KMS-11 (cell line): ENCODE measurements at regions not wholly inside any gene's neighbourhood (a gene's known extent, or its start where the extent isn't known, plus 50 kb on each side); places are given as distances from the start of the nearest gene placed in this dataset.

Source experiments
- H2AFZ ChIP-seq: fragments of 200-600 bp; sonication (generic); 2 replicates; pipeline ENCODE4 v1.6.1; 2016; ENCODE audit warnings: antibody characterized with exemption, mixed run types, low read depth
- H3K27ac ChIP-seq: fragments of 200-600 bp; sonication (generic); 2 replicates; pipeline ENCODE4 v1.6.1; 2016; ENCODE audit warnings: mild to moderate bottlenecking, mixed run types
- H3K27me3 ChIP-seq: fragments of 200-600 bp; sonication (generic); 2 replicates; pipeline ENCODE4 v1.6.1; 2017; ENCODE audit warnings: mild to moderate bottlenecking, low read depth, mixed run types, moderate library complexity; ENCODE audit not compliant: insufficient read depth
- H3K36me3 ChIP-seq: fragments of 200-600 bp; sonication (generic); 2 replicates; pipeline ENCODE4 v1.6.1; 2017; ENCODE audit warnings: mild to moderate bottlenecking, mixed run types; ENCODE audit not compliant: insufficient read depth
- H3K4me1 ChIP-seq: fragments of 200-600 bp; sonication (generic); 2 replicates; pipeline ENCODE4 v1.6.1; 2016; ENCODE audit warnings: mild to moderate bottlenecking, low read depth, mixed run types; ENCODE audit not compliant: poor library complexity, severe bottlenecking
- H3K4me2 ChIP-seq: fragments of 200-600 bp; sonication (generic); 2 replicates; pipeline ENCODE4 v1.7.0; 2016; ENCODE audit warnings: mild to moderate bottlenecking, mixed run types
- H3K4me3 ChIP-seq: fragments of 200-600 bp; sonication (generic); IDR thresholded peaks from 2 replicates; pipeline ENCODE4 v1.6.1; 2017; ENCODE audit warnings: low read depth, low read length, mixed read lengths; ENCODE audit not compliant: insufficient read depth
- H3K79me2 ChIP-seq: fragments of 200-600 bp; sonication (generic); 2 replicates; pipeline ENCODE4 v1.6.1; 2016; ENCODE audit warnings: low read depth, mixed run types; ENCODE audit not compliant: insufficient read depth
- H3K9ac ChIP-seq: fragments of 200-600 bp; sonication (generic); 2 replicates; pipeline ENCODE4 v1.6.1; 2016; ENCODE audit warnings: mild to moderate bottlenecking, mixed run types
- H4K20me1 ChIP-seq: fragments of 200-600 bp; sonication (generic); 2 replicates; pipeline ENCODE4 v1.6.1; 2016; ENCODE audit warnings: mild to moderate bottlenecking, mixed run types; ENCODE audit not compliant: insufficient read depth
- CTCF ChIP-seq: fragments of 200-600 bp; sonication (generic); conservative IDR thresholded peaks from 2 replicates; pipeline ENCODE4 v1.6.1; 2017; ENCODE audit warnings: low read depth, mild to moderate bottlenecking, antibody characterized with exemption, low read length, moderate library complexity, mixed read lengths

GRCh38 chr12:115194857-115195256 is 510.9 kb upstream of the TBX3 start:
- H3K4me1 ChIP-seq = no peaks in the 10 kb centered on the region
- no peak overlapping the region for H2AFZ ChIP-seq
- H3K4me3 ChIP-seq = no peak overlapping the region
- H3K36me3 ChIP-seq = no peaks in the 10 kb centered on the region
- no peaks in the 10 kb centered on the region for H4K20me1 ChIP-seq
- H3K27me3 ChIP-seq = no peaks in the 10 kb centered on the region
- no peak overlapping the region for H3K27ac ChIP-seq
- TF ChIP-seq CTCF = no peak
- H3K79me2 ChIP-seq = no peaks in the 10 kb centered on the region
- H3K9ac ChIP-seq = no peak overlapping the region
- H3K4me2 ChIP-seq = no peak overlapping the region

- no peak overlapping the region for H3K9ac ChIP-seq
- H4K20me1 ChIP-seq = no peaks in the 10 kb centered on the region
- no peak overlapping the region for H2AFZ ChIP-seq
- H3K27ac ChIP-seq = no peak overlapping the region
- H3K36me3 ChIP-seq = no peaks in the 10 kb centered on the region
- no peaks in the 10 kb centered on the region for H3K4me1 ChIP-seq
- no peak overlapping the region for H3K4me3 ChIP-seq
- H3K4me2 ChIP-seq = no peak overlapping the region
- H3K27me3 ChIP-seq = no peaks in the 10 kb centered on the region
- no peak for TF ChIP-seq CTCF
- no peaks in the 10 kb centered on the region for H3K79me2 ChIP-seq
Measured at GRCh38 chr12:115194448-115194847, 510.5 kb upstream of the TBX3 start.

- no peaks in the 10 kb centered on the region for H3K4me1 ChIP-seq
- H3K36me3 ChIP-seq = no peaks in the 10 kb centered on the region
- H3K27ac ChIP-seq = no peak overlapping the region
- no peak overlapping the region for H3K4me2 ChIP-seq
- H3K4me3 ChIP-seq = no peak overlapping the region
- no peak overlapping the region for H3K9ac ChIP-seq
- no peaks in the 10 kb centered on the region for H3K27me3 ChIP-seq
- H2AFZ ChIP-seq = no peak overlapping the region
- no peaks in the 10 kb centered on the region for H4K20me1 ChIP-seq
- H3K79me2 ChIP-seq = no peaks in the 10 kb centered on the region
- no peak for TF ChIP-seq CTCF
Measured at GRCh38 chr12:115191342-115191741, 507.4 kb upstream of the TBX3 start.

- TF ChIP-seq CTCF = no peak
- Histone ChIP-seq H3K4me2 (no peak overlapping the region), H3K27me3 (no peaks in the 10 kb centered on the region), H3K36me3 (no peaks in the 10 kb centered on the region), H2AFZ (no peak overlapping the region), H3K9ac (no peak overlapping the region), H3K79me2 (no peaks in the 10 kb centered on the region), H3K4me1 (no peaks in the 10 kb centered on the region), H4K20me1 (no peaks in the 10 kb centered on the region), H3K27ac (no peak overlapping the region), H3K4me3 (no peak overlapping the region)
Measured at GRCh38 chr12:115190010-115190770, 506.2 kb upstream of the TBX3 start.
